Osteoblast (primary cell): ENCODE measurements at regions not wholly inside any gene's neighbourhood (a gene's known extent, or its start where the extent isn't known, plus 50 kb on each side); places are given as distances from the start of the nearest gene placed in this dataset.

Experiments
- DNase-seq: peaks from one replicate; pipeline ENCODE4 v3.0.0; 2011; ENCODE audit warnings: low spot score, mixed read lengths; ENCODE audit not compliant: insufficient read length; ENCODE audit errors: missing footprints
- H2AFZ ChIP-seq: 2 replicates; pipeline ENCODE4 v1.6.0; 2011; ENCODE audit warnings: mild to moderate bottlenecking, low read length
- H3K27ac ChIP-seq: 2 replicates; pipeline ENCODE4 v1.5.1; 2011; ENCODE audit warnings: mild to moderate bottlenecking, low read depth, low read length, moderate library complexity
- H3K27me3 ChIP-seq: 2 replicates; pipeline ENCODE4 v1.6.0; 2012; ENCODE audit warnings: mild to moderate bottlenecking, control low read depth, inconsistent platforms, low read length, moderate library complexity; ENCODE audit not compliant: insufficient read depth
- H3K36me3 ChIP-seq: 2 replicates; pipeline ENCODE4 v1.5.1; 2011; ENCODE audit warnings: mild to moderate bottlenecking, low read length, control low read depth, moderate library complexity; ENCODE audit not compliant: insufficient read depth
- H3K4me1 ChIP-seq: 2 replicates; pipeline ENCODE4 v1.5.1; 2011; ENCODE audit warnings: mild to moderate bottlenecking, low read length, control low read depth, moderate library complexity; ENCODE audit not compliant: insufficient read depth
- H3K4me2 ChIP-seq: 2 replicates; pipeline ENCODE4 v1.6.0; 2011; ENCODE audit warnings: mild to moderate bottlenecking, low read length; ENCODE audit not compliant: insufficient read depth
- H3K4me3 ChIP-seq: fragments of 200-600 bp; sonication (generic); 3 replicates; pipeline ENCODE4 v1.5.1; 2012; ENCODE audit warnings: mild to moderate bottlenecking, low read length, inconsistent platforms; ENCODE audit not compliant: insufficient read depth
- H3K79me2 ChIP-seq: 2 replicates; pipeline ENCODE4 v1.6.0; 2012; ENCODE audit warnings: mild to moderate bottlenecking, low read length, control low read depth, inconsistent platforms; ENCODE audit not compliant: insufficient read depth
- H3K9me3 ChIP-seq: 2 replicates; pipeline ENCODE4 v1.5.1; 2011; ENCODE audit warnings: low read depth, low read length, control low read depth
- H4K20me1 ChIP-seq: 2 replicates; pipeline ENCODE4 v1.6.0; 2012; ENCODE audit warnings: mild to moderate bottlenecking, low read length, control low read depth; ENCODE audit not compliant: insufficient read depth
- TF ChIP-seq, protein P1 (sequence below): IDR thresholded peaks from 2 replicates; pipeline ENCODE4 v1.5.1; 2011; ENCODE audit warnings: mild to moderate bottlenecking, low read depth, low read length, moderate library complexity; ENCODE audit errors: extremely low read depth

DNA sequence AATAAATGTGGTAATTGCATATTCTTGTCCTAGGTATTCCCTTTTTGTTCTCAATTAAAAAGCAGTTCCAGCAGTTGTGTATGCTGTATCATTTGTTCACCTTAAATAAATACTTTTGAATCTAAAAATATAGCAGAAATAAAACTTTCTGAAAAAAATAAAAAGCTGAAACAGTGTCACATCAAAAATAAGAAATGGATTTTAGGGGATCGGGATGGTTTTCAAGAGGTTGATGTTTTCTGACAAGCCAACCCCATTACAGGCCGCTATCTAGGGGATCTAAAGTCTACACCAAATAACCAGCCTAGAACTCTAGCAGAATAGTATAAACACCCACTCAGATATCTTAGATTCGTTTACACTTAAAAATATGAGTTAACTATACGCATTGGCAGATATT is 95.4 kb upstream of the MAML3 start:
- no peaks in the 10 kb centered on the region for H4K20me1 ChIP-seq
- H3K27me3 ChIP-seq = no peaks in the 10 kb centered on the region
- H2AFZ ChIP-seq = no peak overlapping the region
- H3K4me2 ChIP-seq = no peak overlapping the region
- no peaks in the 10 kb centered on the region for H3K79me2 ChIP-seq
- TF ChIP-seq, protein P1, sequence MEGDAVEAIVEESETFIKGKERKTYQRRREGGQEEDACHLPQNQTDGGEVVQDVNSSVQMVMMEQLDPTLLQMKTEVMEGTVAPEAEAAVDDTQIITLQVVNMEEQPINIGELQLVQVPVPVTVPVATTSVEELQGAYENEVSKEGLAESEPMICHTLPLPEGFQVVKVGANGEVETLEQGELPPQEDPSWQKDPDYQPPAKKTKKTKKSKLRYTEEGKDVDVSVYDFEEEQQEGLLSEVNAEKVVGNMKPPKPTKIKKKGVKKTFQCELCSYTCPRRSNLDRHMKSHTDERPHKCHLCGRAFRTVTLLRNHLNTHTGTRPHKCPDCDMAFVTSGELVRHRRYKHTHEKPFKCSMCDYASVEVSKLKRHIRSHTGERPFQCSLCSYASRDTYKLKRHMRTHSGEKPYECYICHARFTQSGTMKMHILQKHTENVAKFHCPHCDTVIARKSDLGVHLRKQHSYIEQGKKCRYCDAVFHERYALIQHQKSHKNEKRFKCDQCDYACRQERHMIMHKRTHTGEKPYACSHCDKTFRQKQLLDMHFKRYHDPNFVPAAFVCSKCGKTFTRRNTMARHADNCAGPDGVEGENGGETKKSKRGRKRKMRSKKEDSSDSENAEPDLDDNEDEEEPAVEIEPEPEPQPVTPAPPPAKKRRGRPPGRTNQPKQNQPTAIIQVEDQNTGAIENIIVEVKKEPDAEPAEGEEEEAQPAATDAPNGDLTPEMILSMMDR = no peak
- H3K27ac ChIP-seq = no peak overlapping the region
- DNase-seq = no peak
- H3K9me3 ChIP-seq = no peaks in the 10 kb centered on the region
- H3K4me1 ChIP-seq = peaks cover 8% of the 10 kb centered on the region
- no peak overlapping the region for H3K4me3 ChIP-seq
- H3K36me3 ChIP-seq = no peaks in the 10 kb centered on the region

DNA sequence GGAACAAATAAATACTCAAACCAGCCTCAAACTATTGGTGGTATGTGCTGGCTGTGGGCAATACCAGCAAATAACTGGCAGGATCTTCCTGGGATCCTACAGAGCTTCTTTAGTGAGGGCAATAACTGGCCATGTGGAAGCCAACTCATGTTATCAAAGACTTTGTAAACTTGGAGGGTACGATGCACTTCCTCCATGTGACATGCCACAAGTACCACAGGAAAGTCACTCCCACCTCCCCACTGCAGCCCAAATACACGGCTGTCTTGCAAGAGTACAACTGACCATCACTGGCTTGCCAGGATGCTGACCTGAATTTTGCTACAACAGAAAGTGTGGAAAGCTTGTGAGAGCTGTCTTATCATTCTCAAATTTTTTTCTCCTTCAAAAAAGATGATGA is 93.3 kb upstream of the MAML3 start:
- DNase-seq = no peak
- H3K4me1 ChIP-seq = no peaks in the 10 kb centered on the region
- no peaks in the 10 kb centered on the region for H4K20me1 ChIP-seq
- no peak overlapping the region for H3K4me3 ChIP-seq
- no peak overlapping the region for H2AFZ ChIP-seq
- no peaks in the 10 kb centered on the region for H3K79me2 ChIP-seq
- H3K9me3 ChIP-seq = no peaks in the 10 kb centered on the region
- H3K36me3 ChIP-seq = no peaks in the 10 kb centered on the region
- H3K27me3 ChIP-seq = no peaks in the 10 kb centered on the region
- no peak overlapping the region for H3K27ac ChIP-seq
- H3K4me2 ChIP-seq = no peak overlapping the region
- TF ChIP-seq, protein P1 = no peak

DNA sequence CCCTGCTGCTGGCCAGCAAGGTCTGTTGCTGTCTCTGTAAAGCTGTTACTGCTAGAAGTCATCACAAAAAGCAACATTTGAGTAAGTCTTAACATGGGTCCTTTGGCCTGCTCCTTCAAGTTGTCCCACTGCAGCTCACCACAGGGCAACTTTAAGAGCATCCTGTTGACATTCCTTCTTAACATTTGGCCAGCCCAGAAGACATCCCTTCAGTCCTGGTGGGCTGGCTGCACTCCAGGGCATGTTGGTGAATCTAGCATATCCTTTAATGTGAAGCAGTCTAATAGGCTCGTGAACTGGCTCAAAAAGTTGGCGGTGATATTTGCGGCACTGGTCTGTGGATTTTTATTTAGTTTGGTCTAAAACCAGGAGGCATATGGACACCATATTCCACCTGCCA is 92.2 kb upstream of the MAML3 start:
- Histone ChIP-seq H3K4me2 (no peak overlapping the region), H3K79me2 (no peaks in the 10 kb centered on the region), H3K36me3 (no peaks in the 10 kb centered on the region), H2AFZ (peak overlapping the region; percentile 6), H3K27ac (no peak overlapping the region), H3K27me3 (no peaks in the 10 kb centered on the region), H3K4me3 (no peak overlapping the region), H4K20me1 (no peaks in the 10 kb centered on the region), H3K9me3 (no peaks in the 10 kb centered on the region), H3K4me1 (no peaks in the 10 kb centered on the region)
- DNase-seq = no peak
- TF ChIP-seq, protein P1 = no peak

DNA sequence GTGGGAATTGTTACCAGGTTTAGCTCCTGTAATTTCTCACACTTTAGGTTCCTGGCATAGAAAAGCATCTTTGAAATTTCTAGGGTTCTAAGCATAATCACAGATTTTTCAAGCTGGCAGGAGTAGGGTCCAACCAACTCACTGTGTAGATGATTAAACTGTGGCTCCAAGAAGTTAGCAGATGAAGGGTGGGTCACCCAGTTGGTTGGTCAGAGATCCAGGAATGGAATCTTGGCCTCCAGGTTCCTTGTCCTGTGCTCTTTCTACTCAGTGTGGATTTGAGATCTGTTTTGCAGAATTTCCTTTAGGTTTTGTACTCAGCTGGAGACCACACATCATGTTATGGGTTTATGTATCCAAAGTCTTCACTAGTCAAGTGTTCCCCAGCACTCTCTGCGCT is 90.3 kb upstream of the MAML3 start:
- DNase-seq = no peak
- TF ChIP-seq, protein P1 = no peak
- H3K79me2 ChIP-seq = no peaks in the 10 kb centered on the region
- H4K20me1 ChIP-seq = no peaks in the 10 kb centered on the region
- no peak overlapping the region for H3K4me3 ChIP-seq
- H2AFZ ChIP-seq = no peak overlapping the region
- no peak overlapping the region for H3K4me2 ChIP-seq
- no peak overlapping the region for H3K27ac ChIP-seq
- no peaks in the 10 kb centered on the region for H3K36me3 ChIP-seq
- H3K27me3 ChIP-seq = no peaks in the 10 kb centered on the region
- H3K9me3 ChIP-seq = no peaks in the 10 kb centered on the region
- no peaks in the 10 kb centered on the region for H3K4me1 ChIP-seq
